ENCODE measurements at regions not wholly inside any gene's neighbourhood (a gene's known extent, or its start where the extent isn't known, plus 50 kb on each side); places are given as distances from the start of the nearest gene placed in this dataset.

DNA sequence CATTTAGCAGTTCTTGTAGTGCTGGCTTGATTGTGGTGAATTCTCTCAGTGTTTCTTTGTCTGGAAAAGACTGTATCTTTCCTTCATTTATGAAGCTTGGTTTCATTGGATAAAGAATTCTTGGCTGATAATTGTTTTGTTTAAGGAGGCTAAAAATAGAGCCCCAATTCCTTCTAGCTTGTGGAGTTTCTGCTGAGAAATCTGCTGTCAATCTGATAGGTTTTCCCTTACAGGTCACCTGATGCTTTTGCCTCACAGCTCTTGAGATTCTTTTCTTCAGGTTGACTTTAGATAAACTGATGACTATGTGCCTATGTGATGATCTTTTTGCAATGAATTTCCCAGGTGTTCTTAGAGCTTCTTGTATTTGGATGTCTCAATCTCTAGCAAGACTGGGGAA, 1508.5 kb upstream of the FLRT2 start:
- H3F3A ChIP-seq (ENCODE audit: insufficient read depth, low read length, poor library complexity, severe bottlenecking), result no peaks in the 10 kb centered on the region
- no peak overlapping the region for H3K4me2 ChIP-seq (ENCODE audit: low read length)
- peaks cover 8% of the 10 kb centered on the region for H3K9me3 ChIP-seq (ENCODE audit: low read length)
- no peaks in the 10 kb centered on the region for H4K20me1 ChIP-seq (ENCODE audit: insufficient read depth)
- H3K27ac ChIP-seq (ENCODE audit: low read length), result no peak overlapping the region
- H2AFZ ChIP-seq (ENCODE audit: low read depth, low read length), result no peak overlapping the region
- no peaks in the 10 kb centered on the region for H3K27me3 ChIP-seq (ENCODE audit: insufficient read depth, low read depth, low read length)
- TF ChIP-seq SMC3 (conservative IDR thresholded peaks at IDR 0.05; ENCODE audit: poor library complexity) (no peak), POLR2AphosphoS5 (IDR thresholded peaks at IDR 0.05) (no peak), EP300 (conservative IDR thresholded peaks at IDR 0.05; ENCODE audit: poor library complexity, severe bottlenecking) (no peak), EZH2 (IDR thresholded peaks at IDR 0.05; ENCODE audit: borderline replicate concordance, insufficient read depth, low read length, poor library complexity, severe bottlenecking) (no peak), RAD21 (conservative IDR thresholded peaks at IDR 0.05) (no peak), TAF1 (IDR thresholded peaks at IDR 0.05; ENCODE audit: low read depth) (no peak), MXI1 (conservative IDR thresholded peaks at IDR 0.05; ENCODE audit: poor library complexity, severe bottlenecking) (no peak)
- TF ChIP-seq, protein P1, sequence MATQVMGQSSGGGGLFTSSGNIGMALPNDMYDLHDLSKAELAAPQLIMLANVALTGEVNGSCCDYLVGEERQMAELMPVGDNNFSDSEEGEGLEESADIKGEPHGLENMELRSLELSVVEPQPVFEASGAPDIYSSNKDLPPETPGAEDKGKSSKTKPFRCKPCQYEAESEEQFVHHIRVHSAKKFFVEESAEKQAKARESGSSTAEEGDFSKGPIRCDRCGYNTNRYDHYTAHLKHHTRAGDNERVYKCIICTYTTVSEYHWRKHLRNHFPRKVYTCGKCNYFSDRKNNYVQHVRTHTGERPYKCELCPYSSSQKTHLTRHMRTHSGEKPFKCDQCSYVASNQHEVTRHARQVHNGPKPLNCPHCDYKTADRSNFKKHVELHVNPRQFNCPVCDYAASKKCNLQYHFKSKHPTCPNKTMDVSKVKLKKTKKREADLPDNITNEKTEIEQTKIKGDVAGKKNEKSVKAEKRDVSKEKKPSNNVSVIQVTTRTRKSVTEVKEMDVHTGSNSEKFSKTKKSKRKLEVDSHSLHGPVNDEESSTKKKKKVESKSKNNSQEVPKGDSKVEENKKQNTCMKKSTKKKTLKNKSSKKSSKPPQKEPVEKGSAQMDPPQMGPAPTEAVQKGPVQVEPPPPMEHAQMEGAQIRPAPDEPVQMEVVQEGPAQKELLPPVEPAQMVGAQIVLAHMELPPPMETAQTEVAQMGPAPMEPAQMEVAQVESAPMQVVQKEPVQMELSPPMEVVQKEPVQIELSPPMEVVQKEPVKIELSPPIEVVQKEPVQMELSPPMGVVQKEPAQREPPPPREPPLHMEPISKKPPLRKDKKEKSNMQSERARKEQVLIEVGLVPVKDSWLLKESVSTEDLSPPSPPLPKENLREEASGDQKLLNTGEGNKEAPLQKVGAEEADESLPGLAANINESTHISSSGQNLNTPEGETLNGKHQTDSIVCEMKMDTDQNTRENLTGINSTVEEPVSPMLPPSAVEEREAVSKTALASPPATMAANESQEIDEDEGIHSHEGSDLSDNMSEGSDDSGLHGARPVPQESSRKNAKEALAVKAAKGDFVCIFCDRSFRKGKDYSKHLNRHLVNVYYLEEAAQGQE (IDR thresholded peaks at IDR 0.05; ENCODE audit: borderline replicate concordance), result no peak
- TF ChIP-seq, protein P2, sequence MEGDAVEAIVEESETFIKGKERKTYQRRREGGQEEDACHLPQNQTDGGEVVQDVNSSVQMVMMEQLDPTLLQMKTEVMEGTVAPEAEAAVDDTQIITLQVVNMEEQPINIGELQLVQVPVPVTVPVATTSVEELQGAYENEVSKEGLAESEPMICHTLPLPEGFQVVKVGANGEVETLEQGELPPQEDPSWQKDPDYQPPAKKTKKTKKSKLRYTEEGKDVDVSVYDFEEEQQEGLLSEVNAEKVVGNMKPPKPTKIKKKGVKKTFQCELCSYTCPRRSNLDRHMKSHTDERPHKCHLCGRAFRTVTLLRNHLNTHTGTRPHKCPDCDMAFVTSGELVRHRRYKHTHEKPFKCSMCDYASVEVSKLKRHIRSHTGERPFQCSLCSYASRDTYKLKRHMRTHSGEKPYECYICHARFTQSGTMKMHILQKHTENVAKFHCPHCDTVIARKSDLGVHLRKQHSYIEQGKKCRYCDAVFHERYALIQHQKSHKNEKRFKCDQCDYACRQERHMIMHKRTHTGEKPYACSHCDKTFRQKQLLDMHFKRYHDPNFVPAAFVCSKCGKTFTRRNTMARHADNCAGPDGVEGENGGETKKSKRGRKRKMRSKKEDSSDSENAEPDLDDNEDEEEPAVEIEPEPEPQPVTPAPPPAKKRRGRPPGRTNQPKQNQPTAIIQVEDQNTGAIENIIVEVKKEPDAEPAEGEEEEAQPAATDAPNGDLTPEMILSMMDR (IDR thresholded peaks at IDR 0.05; ENCODE audit: poor library complexity, severe bottlenecking), result no peak
- no peaks in the 10 kb centered on the region for H3K9me2 ChIP-seq (ENCODE audit: insufficient read depth, low read length)
- no peaks in the 10 kb centered on the region for H3K79me2 ChIP-seq (replicated peaks; ENCODE audit: insufficient read depth, low read length)
- no peak overlapping the region for H3K4me3 ChIP-seq (ENCODE audit: low read length)
- no peaks in the 10 kb centered on the region for H3K36me3 ChIP-seq (ENCODE audit: insufficient read depth, low read length)
- no peak overlapping the region for H3K9ac ChIP-seq (ENCODE audit: low read length)

DNA sequence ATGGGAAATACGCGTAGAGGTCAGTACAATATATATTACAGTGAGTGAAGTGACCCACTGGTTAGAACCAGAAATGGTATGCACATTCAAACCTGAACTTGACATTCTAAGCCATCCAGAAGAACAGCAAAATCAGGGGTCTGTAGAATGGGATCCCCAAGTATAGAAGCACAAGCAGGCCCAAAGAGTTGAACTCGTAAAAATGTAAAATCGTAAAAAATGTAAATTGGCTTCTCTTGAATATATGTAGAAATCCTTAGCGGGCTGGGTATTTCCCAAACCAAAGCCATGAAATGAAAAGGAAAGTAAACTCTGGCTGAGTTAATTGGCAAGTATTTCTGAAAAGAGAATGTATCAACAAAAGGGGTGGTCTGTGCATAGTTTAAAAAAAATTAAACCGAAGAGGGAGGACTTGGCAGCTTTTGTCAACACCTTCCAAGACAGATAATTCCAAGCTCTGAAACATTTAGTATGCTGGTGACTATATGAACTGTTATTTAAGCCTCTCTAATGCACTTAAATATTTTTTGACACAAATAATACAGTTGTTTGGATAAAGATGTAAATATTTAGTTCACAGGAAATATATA, 1505.6 kb upstream of the FLRT2 start:
- TF ChIP-seq EP300 (conservative IDR thresholded peaks at IDR 0.05; ENCODE audit: poor library complexity, severe bottlenecking) (no peak), MXI1 (conservative IDR thresholded peaks at IDR 0.05; ENCODE audit: poor library complexity, severe bottlenecking) (no peak), RAD21 (conservative IDR thresholded peaks at IDR 0.05) (no peak), EZH2 (IDR thresholded peaks at IDR 0.05; ENCODE audit: borderline replicate concordance, insufficient read depth, low read length, poor library complexity, severe bottlenecking) (no peak), SMC3 (conservative IDR thresholded peaks at IDR 0.05; ENCODE audit: poor library complexity) (no peak), TAF1 (IDR thresholded peaks at IDR 0.05; ENCODE audit: low read depth) (no peak), POLR2AphosphoS5 (IDR thresholded peaks at IDR 0.05) (no peak)
- TF ChIP-seq, protein P1 (IDR thresholded peaks at IDR 0.05; ENCODE audit: borderline replicate concordance), result no peak
- TF ChIP-seq, protein P2 (IDR thresholded peaks at IDR 0.05; ENCODE audit: poor library complexity, severe bottlenecking), result no peak
- no peak overlapping the region for H2AFZ ChIP-seq (ENCODE audit: low read depth, low read length)
- H3K36me3 ChIP-seq (ENCODE audit: insufficient read depth, low read length), result no peaks in the 10 kb centered on the region
- no peak overlapping the region for H3K4me3 ChIP-seq (ENCODE audit: low read length)
- no peaks in the 10 kb centered on the region for H3K79me2 ChIP-seq (replicated peaks; ENCODE audit: insufficient read depth, low read length)
- H3K9ac ChIP-seq (ENCODE audit: low read length), result no peak overlapping the region
- no peaks in the 10 kb centered on the region for H3K27me3 ChIP-seq (ENCODE audit: insufficient read depth, low read depth, low read length)
- no peaks in the 10 kb centered on the region for H4K20me1 ChIP-seq (ENCODE audit: insufficient read depth)
- peaks cover 8% of the 10 kb centered on the region for H3K9me3 ChIP-seq (ENCODE audit: low read length)
- no peak overlapping the region for H3K27ac ChIP-seq (ENCODE audit: low read length)
- no peak overlapping the region for H3K4me2 ChIP-seq (ENCODE audit: low read length)
- no peaks in the 10 kb centered on the region for H3K9me2 ChIP-seq (ENCODE audit: insufficient read depth, low read length)
- H3F3A ChIP-seq (ENCODE audit: insufficient read depth, low read length, poor library complexity, severe bottlenecking), result no peaks in the 10 kb centered on the region
